C4-2B (cell line): ENCODE measurements at regions not wholly inside any gene's neighbourhood (a gene's known extent, or its start where the extent isn't known, plus 50 kb on each side); places are given as distances from the start of the nearest gene placed in this dataset.
"Not testable (repeated sequence)": the region's sequence is repeated elsewhere in the genome, so short reads cannot be mapped to it uniquely, and the experiment has no call there.

Experiments
- ZFX ChIP-seq: fragments of 450-650 bp; IDR thresholded peaks from 2 replicates; pipeline ENCODE4 v1.6.1; 2017
- TF ChIP-seq, protein P1 (sequence below): fragments of 450-650 bp; conservative IDR thresholded peaks from 2 replicates; pipeline ENCODE4 v1.5.1; 2017; ENCODE audit warnings: mild to moderate bottlenecking

DNA sequence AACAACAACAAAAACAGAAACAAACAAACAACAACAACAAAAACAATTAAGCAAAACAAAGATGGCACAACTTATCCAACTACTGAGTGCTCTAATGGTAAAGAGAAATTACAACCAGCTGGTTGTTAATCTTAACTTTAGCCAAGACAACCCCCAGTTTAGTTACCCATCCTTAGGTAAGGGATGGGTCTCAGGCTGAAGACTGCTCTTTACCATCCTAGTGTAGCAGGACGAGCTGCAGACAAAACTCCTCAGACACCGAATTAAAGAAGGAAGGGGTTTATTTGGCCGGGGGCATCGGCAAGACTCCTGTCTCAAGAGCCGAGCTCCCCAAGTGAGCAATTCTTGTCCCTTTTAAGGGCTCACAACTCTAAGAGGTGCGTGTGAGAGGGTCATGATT, 65.6 kb upstream of the PTPN20 start:
- TF ChIP-seq, protein P1, sequence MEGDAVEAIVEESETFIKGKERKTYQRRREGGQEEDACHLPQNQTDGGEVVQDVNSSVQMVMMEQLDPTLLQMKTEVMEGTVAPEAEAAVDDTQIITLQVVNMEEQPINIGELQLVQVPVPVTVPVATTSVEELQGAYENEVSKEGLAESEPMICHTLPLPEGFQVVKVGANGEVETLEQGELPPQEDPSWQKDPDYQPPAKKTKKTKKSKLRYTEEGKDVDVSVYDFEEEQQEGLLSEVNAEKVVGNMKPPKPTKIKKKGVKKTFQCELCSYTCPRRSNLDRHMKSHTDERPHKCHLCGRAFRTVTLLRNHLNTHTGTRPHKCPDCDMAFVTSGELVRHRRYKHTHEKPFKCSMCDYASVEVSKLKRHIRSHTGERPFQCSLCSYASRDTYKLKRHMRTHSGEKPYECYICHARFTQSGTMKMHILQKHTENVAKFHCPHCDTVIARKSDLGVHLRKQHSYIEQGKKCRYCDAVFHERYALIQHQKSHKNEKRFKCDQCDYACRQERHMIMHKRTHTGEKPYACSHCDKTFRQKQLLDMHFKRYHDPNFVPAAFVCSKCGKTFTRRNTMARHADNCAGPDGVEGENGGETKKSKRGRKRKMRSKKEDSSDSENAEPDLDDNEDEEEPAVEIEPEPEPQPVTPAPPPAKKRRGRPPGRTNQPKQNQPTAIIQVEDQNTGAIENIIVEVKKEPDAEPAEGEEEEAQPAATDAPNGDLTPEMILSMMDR: not testable (repeated sequence)
- not testable (repeated sequence) for TF ChIP-seq ZFX
